GM21381 (cell line): ENCODE measurements at regions not wholly inside any gene's neighbourhood (a gene's known extent, or its start where the extent isn't known, plus 50 kb on each side); places are given as distances from the start of the nearest gene placed in this dataset.

ENCODE experiments used
- ATAC-seq: cut with Tn5 transposase; IDR thresholded peaks from one replicate; pipeline ENCODE4 v1.9.1; 2021; ENCODE audit warnings: mild to moderate bottlenecking, moderate library complexity; ENCODE audit not compliant: unreplicated experiment

DNA sequence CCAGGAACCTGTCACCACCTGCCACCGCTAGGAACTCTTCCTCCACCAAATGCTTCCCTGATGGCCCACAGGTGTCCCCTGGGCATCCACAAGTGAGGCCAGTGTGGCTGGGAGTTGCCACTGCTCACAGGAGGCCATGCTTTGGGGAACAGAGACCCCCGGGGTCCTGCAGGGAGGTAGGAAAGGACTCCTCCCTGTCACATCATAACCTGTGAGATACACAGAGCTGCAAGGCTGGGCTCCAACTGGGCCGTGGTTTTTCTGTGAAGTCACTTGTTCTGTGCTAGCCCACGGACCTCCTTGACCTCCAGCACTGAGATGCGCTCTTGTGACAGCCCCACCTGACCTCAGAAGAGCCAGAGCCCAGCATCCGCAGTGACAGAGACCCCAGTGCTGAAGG lies 311.2 kb downstream of the C16orf95 start:
- no peak for ATAC-seq

DNA sequence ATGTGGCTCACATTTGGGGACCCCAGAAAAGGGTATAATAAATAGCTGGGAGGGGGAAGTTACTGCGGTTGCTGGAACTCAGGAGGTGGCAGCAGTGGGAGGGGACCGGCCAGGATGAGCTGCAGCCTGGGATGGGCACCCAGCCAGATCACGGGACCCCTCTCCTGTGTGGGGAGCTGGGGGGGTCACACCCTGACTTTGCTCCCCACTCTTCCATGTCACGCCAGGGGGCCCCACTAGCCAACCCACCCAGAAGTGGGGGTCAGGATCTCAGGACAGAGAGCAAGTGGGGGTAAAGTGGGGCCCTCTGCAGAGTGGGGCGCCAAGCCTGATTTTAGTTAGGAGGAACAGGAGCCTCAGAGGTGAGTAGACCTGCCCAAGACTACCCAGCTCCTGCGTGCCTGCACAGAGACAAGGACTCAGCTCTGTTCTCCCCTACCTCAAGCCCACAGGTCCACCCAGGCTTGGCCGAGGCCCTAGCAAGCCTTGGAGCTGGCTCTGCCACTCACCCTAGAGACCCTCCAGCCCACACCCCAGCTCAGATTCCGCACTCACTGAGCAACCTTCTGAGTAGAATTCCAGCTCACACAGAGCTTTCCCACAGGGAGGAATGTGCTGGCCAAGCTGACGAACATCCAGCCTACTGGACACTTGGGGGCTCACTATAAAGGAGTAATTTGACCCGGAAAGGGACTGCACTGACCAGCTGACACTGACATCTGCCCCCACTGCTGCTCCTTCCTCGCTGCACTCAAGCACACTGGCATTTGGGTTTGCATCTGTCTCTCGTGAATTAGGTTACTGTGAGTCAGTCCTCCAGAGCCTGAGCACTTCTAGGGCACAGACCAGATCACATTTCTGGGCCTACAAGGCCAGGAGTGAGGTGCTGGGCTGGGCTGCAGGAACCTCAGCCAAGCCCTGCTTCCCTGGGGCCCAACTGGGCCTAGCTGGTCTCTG lies 310.1 kb downstream of the C16orf95 start:
- ATAC-seq: no peak

DNA sequence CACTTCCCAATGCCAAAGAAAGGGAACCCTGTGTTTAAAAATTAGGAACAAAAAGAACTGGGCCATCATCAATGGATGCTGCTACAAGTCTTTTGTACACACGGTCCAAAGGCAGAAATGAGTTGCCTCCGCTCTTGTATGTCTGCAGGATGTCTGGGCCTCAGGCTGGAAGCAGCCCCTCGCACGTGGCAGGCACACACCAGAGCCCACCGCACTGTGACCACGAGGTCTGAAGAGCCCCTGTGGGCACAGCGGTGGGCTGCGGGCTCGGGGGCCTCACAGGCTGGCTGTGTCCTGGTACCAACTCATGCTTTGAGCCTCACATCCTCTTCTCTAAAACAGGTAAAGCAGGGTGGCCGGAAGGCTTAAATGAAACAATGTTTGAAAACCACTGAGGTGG lies 309.3 kb downstream of the C16orf95 start:
- ATAC-seq: no peak

GRCh38 chr16:87008664-87009063 lies 308.5 kb downstream of the C16orf95 start:
- no peak for ATAC-seq

GRCh38 chr16:87012954-87013938 lies 303.9 kb downstream of the C16orf95 start:
- ATAC-seq: no peak

GRCh38 chr16:87014112-87014511 lies 303.1 kb downstream of the C16orf95 start:
- no peak for ATAC-seq

GRCh38 chr16:87015021-87015420 lies 302.2 kb downstream of the C16orf95 start:
- no peak for ATAC-seq

DNA sequence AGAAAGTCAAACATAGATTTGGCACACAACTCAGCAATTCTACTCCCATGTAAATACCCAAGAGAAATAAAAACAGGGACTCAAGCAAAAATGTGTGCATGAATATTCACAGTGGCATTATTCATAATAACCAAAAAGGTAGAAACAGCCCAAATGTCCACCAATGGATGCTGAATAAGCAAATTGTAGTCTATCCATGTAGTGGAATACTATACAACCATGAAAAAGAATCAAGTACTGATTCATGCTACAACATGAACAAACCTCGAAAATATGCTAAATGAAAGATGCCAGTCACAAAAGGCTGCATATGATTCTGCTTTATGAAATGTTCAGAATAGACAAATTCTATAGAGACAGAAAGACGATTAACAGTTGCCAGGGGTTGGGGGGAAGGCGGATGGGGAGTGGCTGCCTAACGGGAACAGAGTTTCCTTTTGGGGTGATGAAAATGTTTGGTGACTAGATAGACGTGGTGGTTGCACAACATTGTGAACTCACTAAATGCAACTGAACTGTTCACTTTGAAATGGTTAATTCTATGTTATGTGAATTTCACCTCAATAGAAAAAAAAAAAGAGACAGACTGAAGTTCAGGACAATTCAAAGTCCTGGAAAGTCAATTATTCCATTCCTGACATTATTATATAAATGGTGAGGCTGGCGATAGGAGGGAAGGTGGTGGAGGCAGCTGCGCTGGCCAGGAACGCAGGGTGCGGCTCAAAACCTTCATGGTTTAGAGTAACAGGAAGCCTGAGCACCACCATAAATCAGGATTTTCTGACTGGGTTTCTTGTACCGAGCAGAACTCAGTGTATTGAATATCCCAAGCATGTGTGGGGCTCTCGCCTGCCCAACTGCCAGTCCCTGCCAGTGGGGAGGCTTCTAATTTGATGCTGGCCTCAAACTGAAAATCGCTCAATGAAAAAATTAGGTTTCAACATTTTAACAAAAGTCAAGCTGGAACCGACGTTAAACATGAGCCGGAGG lies 300.9 kb downstream of the C16orf95 start:
- no peak for ATAC-seq

DNA sequence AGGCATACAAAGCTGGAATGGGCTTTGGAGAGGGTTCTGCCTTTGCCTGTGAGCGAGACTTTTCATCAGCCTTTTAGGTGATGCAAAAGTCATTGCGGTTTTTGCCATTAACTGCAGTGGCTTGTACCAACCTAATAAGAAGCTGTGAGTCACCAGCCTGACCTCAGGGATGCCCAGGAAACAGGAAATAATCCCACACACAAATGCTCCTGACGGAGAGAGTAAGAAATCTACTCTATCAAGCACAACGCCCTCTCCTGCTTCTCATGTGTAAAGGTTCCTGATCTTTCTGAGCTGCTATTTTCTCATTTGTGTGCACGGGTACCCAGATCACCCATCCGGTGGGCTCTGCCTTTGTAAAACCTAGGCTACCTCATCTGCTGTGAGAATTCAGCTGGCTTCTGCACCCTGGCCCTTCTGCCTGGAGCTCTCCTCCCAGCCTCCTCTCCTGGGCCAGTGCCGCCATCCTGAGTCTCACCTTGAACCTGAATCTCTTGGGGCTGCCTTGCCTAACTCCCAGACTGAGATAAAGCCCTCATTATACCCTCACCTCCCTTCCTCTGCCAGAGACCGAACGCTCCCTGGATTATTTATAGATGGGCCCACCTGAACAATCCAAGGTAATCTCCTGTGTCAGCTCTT lies 299.7 kb downstream of the C16orf95 start:
- no peak for ATAC-seq

DNA sequence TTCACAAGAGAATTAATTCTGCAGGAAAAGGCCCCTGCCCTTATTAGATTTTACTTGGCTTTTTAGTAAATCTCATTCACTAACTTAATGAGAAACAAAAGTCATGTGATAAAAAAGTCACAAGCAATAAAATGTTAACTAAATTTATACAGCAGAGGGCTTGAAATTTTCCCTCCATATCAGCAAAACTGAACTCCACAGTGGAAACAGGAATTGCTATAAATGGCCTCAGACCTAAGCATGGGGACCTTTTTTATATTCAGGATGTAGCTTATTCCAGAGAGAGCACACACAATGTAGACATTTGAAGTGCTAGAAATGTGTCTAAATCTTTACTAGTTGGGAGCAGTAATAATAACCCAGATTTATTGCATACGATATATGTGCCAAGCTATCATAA lies 291.5 kb downstream of the C16orf95 start:
- ATAC-seq: no peak

GRCh38 chr16:87027056-87027616 lies 290.1 kb downstream of the C16orf95 start:
- ATAC-seq: no peak

DNA sequence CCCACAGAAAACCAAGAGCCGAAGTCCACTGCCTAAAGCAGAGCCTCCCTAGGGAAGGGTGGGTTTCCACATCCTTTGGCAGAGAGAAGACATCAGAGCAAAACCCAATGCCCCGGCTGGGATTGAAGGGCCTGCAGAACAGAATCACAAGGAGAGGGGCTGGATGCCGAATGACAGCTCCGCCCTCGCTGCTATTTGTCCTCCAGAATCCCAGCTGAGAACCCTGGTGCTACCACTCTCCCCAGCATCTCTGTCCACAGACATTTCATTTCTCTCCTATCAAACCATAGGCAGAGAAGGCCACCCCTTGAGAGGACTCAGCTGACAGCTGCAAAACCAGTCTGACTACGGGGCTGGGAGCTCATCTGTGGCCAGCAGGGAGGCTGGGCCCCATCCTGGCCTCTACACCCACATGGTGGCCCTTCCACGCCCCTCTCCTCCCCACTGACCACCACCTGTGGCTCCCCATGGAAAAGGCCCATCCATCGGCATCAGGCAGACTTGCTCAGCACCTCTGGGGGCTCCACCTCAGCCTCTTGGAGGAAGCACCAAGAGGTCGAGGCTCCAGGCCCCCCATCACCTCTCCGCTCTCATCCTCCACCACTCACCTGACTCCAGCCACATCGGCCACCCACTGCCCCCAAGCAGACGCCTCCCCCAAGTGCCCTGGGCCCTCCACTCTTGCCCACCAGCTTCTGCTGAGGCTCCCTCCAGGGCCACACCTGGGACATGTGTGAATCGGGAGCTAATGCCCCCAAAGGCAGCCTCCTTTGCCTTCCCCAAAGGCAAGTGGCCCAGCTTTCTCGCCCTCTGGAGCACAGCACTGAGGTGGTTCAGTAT lies 288.5 kb downstream of the C16orf95 start:
- no peak for ATAC-seq

DNA sequence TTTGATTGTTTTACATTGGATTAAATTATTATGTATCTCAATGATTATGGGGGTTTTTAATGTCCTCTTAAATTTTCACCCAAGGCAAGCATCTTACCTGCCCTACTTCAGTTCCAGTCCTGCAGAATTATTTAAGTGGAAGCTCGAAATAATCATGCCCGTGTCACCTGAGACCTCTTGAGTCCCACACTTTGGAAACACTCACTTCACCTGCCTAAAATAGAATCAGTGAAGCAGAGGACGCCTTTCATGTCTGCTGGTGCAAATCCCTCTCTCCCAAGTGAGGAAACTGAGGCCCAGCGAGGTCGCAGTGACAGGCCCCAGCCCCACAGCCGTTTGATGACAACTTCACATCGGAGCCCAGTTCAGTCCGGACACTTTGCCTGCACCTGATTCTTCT lies 284.6 kb downstream of the C16orf95 start:
- no peak for ATAC-seq

GRCh38 chr16:87033021-87033471 lies 284.1 kb downstream of the C16orf95 start:
- ATAC-seq: no peak

DNA sequence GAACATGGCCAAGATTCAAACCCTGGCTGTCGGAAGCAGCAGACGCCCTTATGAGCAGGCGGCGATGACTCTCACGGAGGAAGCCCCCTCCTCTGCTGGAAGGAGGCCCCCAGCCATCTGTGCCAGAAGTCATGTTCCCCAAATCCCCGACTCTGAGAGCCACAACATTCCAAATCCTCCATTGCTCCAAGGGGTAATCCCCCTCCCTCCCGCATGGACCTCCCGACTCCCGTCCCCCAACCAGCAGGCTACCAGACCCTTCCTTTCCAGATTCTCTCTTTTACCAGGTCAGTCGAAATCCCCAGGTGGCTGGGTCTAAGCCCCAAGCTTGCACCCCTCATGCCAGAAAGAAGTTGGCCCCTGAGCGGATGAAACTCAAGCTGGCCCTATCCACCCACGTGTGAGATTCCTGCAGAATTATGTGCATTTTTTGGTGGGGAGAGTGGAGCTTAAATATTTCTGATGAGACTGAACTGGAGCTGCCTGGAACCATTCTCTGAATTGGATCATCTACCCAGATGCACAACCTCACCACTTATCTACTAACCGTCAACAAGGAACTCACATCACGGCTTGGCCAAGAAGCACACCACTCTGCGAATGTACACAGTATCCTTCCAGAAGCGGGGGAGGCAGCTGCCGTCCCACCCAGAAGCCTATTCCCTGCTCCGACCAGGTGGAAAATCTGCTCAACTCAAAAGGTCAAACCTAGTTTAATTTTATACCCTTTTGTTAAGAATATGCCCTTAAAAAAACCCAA lies 283.5 kb downstream of the C16orf95 start:
- ATAC-seq: no peak

DNA sequence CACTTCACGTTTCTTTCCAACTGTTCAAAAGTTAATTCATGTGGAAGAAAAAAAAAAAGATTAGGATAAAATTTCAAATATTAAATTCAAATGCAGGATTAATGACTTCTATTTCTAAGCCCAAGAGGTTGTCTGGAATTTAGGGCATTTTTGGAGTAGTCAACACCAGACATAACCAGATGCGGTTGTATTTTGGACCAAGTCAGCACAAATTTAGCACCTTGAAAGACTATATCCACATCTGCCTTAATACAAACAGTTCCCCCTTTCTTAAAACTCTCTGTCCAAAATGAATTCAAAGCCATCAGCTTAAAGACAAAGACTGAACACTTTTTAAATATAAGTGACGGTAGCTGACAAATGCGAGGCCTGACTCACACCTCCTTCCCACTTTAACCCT lies 282.9 kb downstream of the C16orf95 start:
- no peak for ATAC-seq

DNA sequence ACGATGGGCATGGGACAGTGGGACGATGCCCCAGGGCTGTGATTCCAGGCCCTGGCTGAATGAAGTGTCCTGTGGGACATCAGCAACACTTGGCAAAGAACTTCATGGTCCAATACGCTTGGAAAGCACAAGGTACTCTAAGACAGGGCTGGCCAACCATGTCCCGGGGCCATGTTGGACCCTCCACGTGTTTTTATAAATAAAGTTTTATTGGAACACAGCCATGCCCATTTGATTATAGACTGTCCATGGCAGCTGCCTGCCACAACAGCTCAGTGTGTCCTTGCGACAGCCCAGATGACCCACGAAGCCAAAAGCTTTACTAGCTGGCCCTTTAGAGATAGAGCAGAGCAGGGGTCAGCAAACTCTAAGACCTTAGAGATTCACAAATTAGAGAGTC lies 282.1 kb downstream of the C16orf95 start:
- ATAC-seq: no peak

DNA sequence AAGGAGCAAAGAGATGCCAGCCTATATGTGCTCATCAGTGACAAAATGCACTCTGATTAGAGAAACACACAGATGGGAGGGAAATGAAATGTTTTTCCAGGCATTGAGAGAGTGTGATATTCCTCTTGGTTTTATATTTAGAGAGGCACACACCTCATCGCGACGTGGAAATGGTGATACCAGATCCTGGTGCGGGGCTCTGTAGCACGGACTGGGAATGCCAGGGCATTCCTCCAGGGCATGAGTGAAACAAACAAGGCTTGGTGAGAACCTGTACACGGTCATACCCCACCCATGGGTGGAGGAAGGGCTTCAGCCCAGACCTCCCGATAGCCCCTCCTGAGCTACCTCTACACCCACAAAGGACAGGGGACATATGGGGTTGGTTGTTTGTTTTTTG lies 280.2 kb downstream of the C16orf95 start:
- no peak for ATAC-seq
